H9 (cell line): ENCODE measurements at regions not wholly inside any gene's neighbourhood (a gene's known extent, or its start where the extent isn't known, plus 50 kb on each side); places are given as distances from the start of the nearest gene placed in this dataset.

ENCODE experiments used
- DNase-seq: peaks from one replicate; pipeline ENCODE4 v3.0.0-alpha.2; 2017
- H2AFZ ChIP-seq: one replicate; pipeline ENCODE4 v1.6.1; 2013; ENCODE audit warnings: mild to moderate bottlenecking, low read length, control low read depth, moderate library complexity
- H2AK5ac ChIP-seq: 2 replicates; pipeline ENCODE4 v1.6.1; 2013; ENCODE audit warnings: low read length, control low read depth, mixed read lengths; ENCODE audit not compliant: insufficient read length
- H2BK120ac ChIP-seq: one replicate; pipeline ENCODE4 v1.6.1; 2013; ENCODE audit warnings: low read depth, mild to moderate bottlenecking, low read length, control low read depth, inconsistent platforms; ENCODE audit not compliant: poor library complexity, severe bottlenecking
- H2BK12ac ChIP-seq: 2 replicates; pipeline ENCODE4 v1.6.1; 2013; ENCODE audit warnings: low read length, control low read depth, mixed read lengths, low read depth; ENCODE audit not compliant: insufficient read length
- H2BK15ac ChIP-seq: 2 replicates; pipeline ENCODE4 v1.6.1; 2013; ENCODE audit warnings: low read depth, low read length, control low read depth
- H2BK20ac ChIP-seq: one replicate; pipeline ENCODE4 v1.6.1; 2013; ENCODE audit warnings: low read depth, mild to moderate bottlenecking, low read length, control low read depth, inconsistent platforms; ENCODE audit not compliant: poor library complexity, severe bottlenecking
- H2BK5ac ChIP-seq: 2 replicates; pipeline ENCODE4 v1.6.1; 2013; ENCODE audit warnings: low read length, control low read depth, mixed read lengths; ENCODE audit not compliant: insufficient read length
- H3K14ac ChIP-seq: 2 replicates; pipeline ENCODE4 v1.6.1; 2013; ENCODE audit warnings: low read length, control low read depth; ENCODE audit not compliant: insufficient read depth
- H3K18ac ChIP-seq: 2 replicates; pipeline ENCODE4 v1.6.1; 2013; ENCODE audit warnings: low read depth, mild to moderate bottlenecking, mixed read lengths, low read length, control low read depth; ENCODE audit not compliant: insufficient read length
- H3K23ac ChIP-seq: 2 replicates; pipeline ENCODE4 v1.6.1; 2013; ENCODE audit warnings: low read length, control low read depth, mixed read lengths, low read depth; ENCODE audit not compliant: insufficient read length
- H3K23me2 ChIP-seq: 2 replicates; pipeline ENCODE4 v1.6.1; 2013; ENCODE audit warnings: low read depth, mild to moderate bottlenecking, mixed read lengths, low read length, control low read depth; ENCODE audit not compliant: insufficient read length, poor library complexity, severe bottlenecking
- H3K27ac ChIP-seq: 2 replicates; pipeline ENCODE4 v1.5.1; 2013; ENCODE audit warnings: low read length, control low read depth, mixed read lengths, low read depth; ENCODE audit not compliant: insufficient read length
- H3K27me3 ChIP-seq: 2 replicates; pipeline ENCODE4 v1.6.1; 2013; ENCODE audit warnings: low read length, control low read depth, inconsistent platforms; ENCODE audit not compliant: insufficient read depth
- H3K4ac ChIP-seq: 2 replicates; pipeline ENCODE4 v1.6.1; 2013; ENCODE audit warnings: low read depth, mild to moderate bottlenecking, control low read depth, inconsistent platforms, low read length, moderate library complexity
- H3K4me1 ChIP-seq: 2 replicates; pipeline ENCODE4 v1.6.1; 2013; ENCODE audit warnings: low read length, control low read depth, inconsistent platforms; ENCODE audit not compliant: insufficient read depth
- H3K4me2 ChIP-seq: 2 replicates; pipeline ENCODE4 v1.6.1; 2013; ENCODE audit warnings: low read length, control low read depth, mixed read lengths; ENCODE audit not compliant: insufficient read length, insufficient read depth
- H3K56ac ChIP-seq: 2 replicates; pipeline ENCODE4 v1.6.1; 2013; ENCODE audit warnings: low read depth, mild to moderate bottlenecking, mixed read lengths, low read length, control low read depth; ENCODE audit not compliant: insufficient read length
- H3K79me1 ChIP-seq: 2 replicates; pipeline ENCODE4 v1.6.1; 2013; ENCODE audit warnings: low read depth, mild to moderate bottlenecking, moderate library complexity, low read length, control low read depth, inconsistent platforms; ENCODE audit not compliant: insufficient read depth, poor library complexity, severe bottlenecking
- H3K79me2 ChIP-seq: 2 replicates; pipeline ENCODE4 v1.6.1; 2013; ENCODE audit warnings: low read length, control low read depth, inconsistent platforms; ENCODE audit not compliant: insufficient read depth
- H3K9ac ChIP-seq: 2 replicates; pipeline ENCODE4 v1.6.1; 2013; ENCODE audit warnings: low read length, control low read depth, mixed read lengths; ENCODE audit not compliant: insufficient read length; ENCODE audit errors: extremely low read depth
- H3K9me3 ChIP-seq: one replicate; pipeline ENCODE4 v1.6.1; 2013; ENCODE audit warnings: low read depth, low read length, inconsistent platforms; ENCODE audit not compliant: control insufficient read depth
- H3T11ph ChIP-seq: one replicate; pipeline ENCODE4 v1.6.1; 2013; ENCODE audit warnings: mild to moderate bottlenecking, low read length, control low read depth, inconsistent platforms
- H4K20me1 ChIP-seq: one replicate; pipeline ENCODE4 v1.6.1; 2013; ENCODE audit not compliant: control insufficient read depth, insufficient read length, insufficient read depth
- H4K5ac ChIP-seq: 2 replicates; pipeline ENCODE4 v1.6.1; 2013; ENCODE audit warnings: low read depth, mild to moderate bottlenecking, mixed read lengths, low read length, control low read depth; ENCODE audit not compliant: insufficient read length
- H4K8ac ChIP-seq: replicated peaks from 2 replicates; pipeline ENCODE4 v1.6.1; 2013; ENCODE audit warnings: low read length, control low read depth, mixed read lengths, low read depth; ENCODE audit not compliant: insufficient read length
- H4K91ac ChIP-seq: 2 replicates; pipeline ENCODE4 v1.6.1; 2013; ENCODE audit warnings: low read depth, mild to moderate bottlenecking, moderate library complexity, mixed read lengths, low read length, control low read depth; ENCODE audit not compliant: insufficient read length
- H3K27ac Mint-ChIP-seq, 3 experiments: 2 replicates in 2 of 3; 3 replicates in 1 of 3; pipeline ENCODE4 v1.8.0; 2020 to 2021; ENCODE audit warnings: mixed read lengths in 3 of 3, mild to moderate bottlenecking in 1 of 3, moderate library complexity in 1 of 3
- H3K27me3 Mint-ChIP-seq: 2 replicates; pipeline ENCODE4 v1.8.0; 2021; ENCODE audit warnings: low read depth, mild to moderate bottlenecking, moderate library complexity, mixed read lengths
- H3K36me3 Mint-ChIP-seq, 3 experiments: 2 replicates in 2 of 3; 3 replicates in 1 of 3; pipeline ENCODE4 v1.8.0; 2020 to 2021; ENCODE audit warnings: low read depth in 3 of 3, mixed read lengths in 3 of 3; ENCODE audit not compliant: insufficient read depth in 1 of 3
- H3K4me1 Mint-ChIP-seq, 2 experiments: 2 replicates each; pipeline ENCODE4 v1.8.0; 2020; ENCODE audit warnings: mixed read lengths in 2 of 2
- H3K4me3 Mint-ChIP-seq, 2 experiments: 2 replicates in 1 of 2; 3 replicates in 1 of 2; pipeline ENCODE4 v1.8.0; 2020 to 2021; ENCODE audit warnings: mild to moderate bottlenecking in 2 of 2, mixed read lengths in 2 of 2, moderate library complexity in 1 of 2
- H3K9me3 Mint-ChIP-seq, 2 experiments: 2 replicates in 1 of 2; 3 replicates in 1 of 2; pipeline ENCODE4 v1.8.0; 2020; ENCODE audit warnings: mild to moderate bottlenecking in 2 of 2, mixed read lengths in 2 of 2, moderate library complexity in 1 of 2
- CTCF ChIP-seq: fragments of 200-600 bp; sonication (generic); conservative IDR thresholded peaks from 3 replicates; pipeline ENCODE4 v1.8.0; 2021; ENCODE audit warnings: antibody characterized with exemption, mild to moderate bottlenecking
- WGBS: extraction: QIAGEN DNeasy Blood & Tissue Kit; methylation state at CpG from one replicate; pipeline ENCODE4 v1.1.7; 2013; ENCODE audit warnings: missing lambda C conversion rate, low lambda C conversion rate, mixed read lengths; ENCODE audit not compliant: insufficient read length; ENCODE audit errors: extremely low coverage; 5-methylcytosine and 5-hydroxymethylcytosine counted together

GRCh38 chr20:41872930-41873329 lies 254.8 kb upstream of the CHD6 start:
- H4K20me1 ChIP-seq, result no peaks in the 10 kb centered on the region
- H3K9me3 ChIP-seq, result no peaks in the 10 kb centered on the region
- H3K14ac ChIP-seq, result no peak overlapping the region
- no peaks in the 10 kb centered on the region for H3K79me2 ChIP-seq
- H3K23ac ChIP-seq, result no peak overlapping the region
- no peaks in the 10 kb centered on the region for H3K23me2 ChIP-seq
- DNase-seq, result no peak
- H2AK5ac ChIP-seq, result no peak overlapping the region
- H2BK15ac ChIP-seq, result no peak overlapping the region
- H3K27ac Mint-ChIP-seq, result no peak overlapping the region
- no peak overlapping the region for H4K91ac ChIP-seq
- H2BK12ac ChIP-seq, result no peak overlapping the region
- peaks cover 20 to 24% of the 10 kb centered on the region in 2 experiments for H3K9me3 Mint-ChIP-seq
- no CpG with 5 or more reads among the region's 4 CpGs for WGBS
- no peak overlapping the region for H3K4ac ChIP-seq
- no peaks in the 10 kb centered on the region for H3K4me1 ChIP-seq
- no peak overlapping the region for H3K56ac ChIP-seq
- H3K9ac ChIP-seq, result no peak overlapping the region
- no peak overlapping the region for H2BK5ac ChIP-seq
- no peak overlapping the region for H3T11ph ChIP-seq
- H4K5ac ChIP-seq, result no peak overlapping the region
- peaks cover 0 to 2% of the 10 kb centered on the region in 2 experiments; a peak in 1 of 4 replicates for H3K4me1 Mint-ChIP-seq
- no peak overlapping the region for H3K18ac ChIP-seq
- H2BK120ac ChIP-seq, result no peak overlapping the region
- H3K4me2 ChIP-seq, result no peak overlapping the region
- H2AFZ ChIP-seq, result no peak overlapping the region
- H3K27me3 Mint-ChIP-seq, result no peaks in the 10 kb centered on the region; the same call in 1 of the 2 replicates
- no peak overlapping the region for H3K27ac ChIP-seq
- H4K8ac ChIP-seq, result no peak overlapping the region
- H2BK20ac ChIP-seq, result no peak overlapping the region
- no peak overlapping the region for H3K4me3 Mint-ChIP-seq
- no peaks in the 10 kb centered on the region for H3K79me1 ChIP-seq
- TF ChIP-seq CTCF, result no peak
- peaks cover 3 to 14% (median 6%) of the 10 kb centered on the region in 3 experiments for H3K36me3 Mint-ChIP-seq
- no peaks in the 10 kb centered on the region for H3K27me3 ChIP-seq
